ENCODE measurements at regions not wholly inside any gene's neighbourhood (a gene's known extent, or its start where the extent isn't known, plus 50 kb on each side); places are given as distances from the start of the nearest gene placed in this dataset.

DNA sequence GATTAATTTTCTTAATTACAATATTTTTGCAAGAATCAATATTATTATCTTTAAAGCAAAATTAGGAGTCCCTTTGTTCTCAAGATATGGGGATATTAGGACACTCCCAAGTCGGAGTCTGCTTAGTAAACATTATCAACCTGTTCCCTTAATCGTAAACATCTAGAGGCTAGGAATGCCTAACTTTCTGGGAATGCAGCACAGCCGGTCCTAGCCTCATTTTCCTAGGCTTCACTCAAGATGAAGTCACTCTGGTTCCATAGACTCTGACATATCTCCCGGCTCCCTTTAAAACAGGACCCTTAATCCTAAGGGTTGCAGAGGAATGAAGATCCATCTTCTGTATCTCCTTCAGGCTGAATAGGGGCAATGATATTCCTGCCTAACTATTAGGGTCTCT is 367.6 kb downstream of the GPM6A start:
- Histone ChIP-seq H3K4me1 (ENCODE audit: control insufficient read depth, insufficient read depth, low read length, poor library complexity, severe bottlenecking) (no peaks in the 10 kb centered on the region), H3K9me3 (ENCODE audit: control insufficient read depth in 2 of 2, low read length in 2 of 2) (no peaks in the 10 kb centered on the region), H3K27me3 (ENCODE audit: control insufficient read depth, insufficient read depth, low read length) (no peaks in the 10 kb centered on the region), H3K27ac (ENCODE audit: insufficient read depth, low read length, poor library complexity, severe bottlenecking) (no peak overlapping the region), H3K36me3 (ENCODE audit: control insufficient read depth, insufficient read depth, low read length) (no peaks in the 10 kb centered on the region), H3K4me3 (ENCODE audit: low read depth, low read length) (no peak overlapping the region)
- no peaks in the 10 kb centered on the region for H3K27me3 Mint-ChIP-seq
- peaks cover 0 to 7% (median 3%) of the 10 kb centered on the region in 7 donors for H3K9me3 Mint-ChIP-seq
- DNase-seq (no peak), ATAC-seq (ENCODE audit: low read depth in 2 of 2) (no peak)
- no peak overlapping the region for H3K27ac Mint-ChIP-seq
- H3K4me3 Mint-ChIP-seq: no peak overlapping the region
- H3K36me3 Mint-ChIP-seq: no peaks in the 10 kb centered on the region
- H3K4me1 Mint-ChIP-seq: no peaks in the 10 kb centered on the region

DNA sequence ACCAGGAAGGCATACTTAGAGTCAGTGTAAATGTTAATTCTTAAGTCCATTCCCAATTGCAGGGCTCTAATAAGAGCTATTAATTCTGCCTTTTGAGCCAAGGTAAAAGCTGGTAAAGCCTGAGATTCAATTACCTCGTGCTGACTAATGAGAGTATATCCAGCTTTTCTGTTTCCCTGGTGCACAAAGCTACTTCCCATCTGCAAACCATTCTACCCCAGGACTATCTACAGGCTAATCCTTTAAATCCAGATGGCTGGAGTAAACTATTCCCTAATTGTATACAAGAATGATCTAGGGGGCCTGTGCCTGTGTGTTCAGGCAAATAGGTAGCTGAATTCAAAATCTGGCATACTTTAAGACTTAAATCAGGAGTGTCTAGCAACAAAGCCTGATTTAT is 365.0 kb downstream of the GPM6A start:
- no peak overlapping the region for H3K4me3 Mint-ChIP-seq
- H3K9me3 Mint-ChIP-seq: peaks cover 0 to 11% (median 3%) of the 10 kb centered on the region in 7 donors
- no peaks in the 10 kb centered on the region for H3K4me1 ChIP-seq (ENCODE audit: control insufficient read depth, insufficient read depth, low read length, poor library complexity, severe bottlenecking)
- DNase-seq: no peak
- H3K36me3 Mint-ChIP-seq: no peaks in the 10 kb centered on the region
- no peak overlapping the region for H3K27ac Mint-ChIP-seq
- H3K27me3 Mint-ChIP-seq: no peaks in the 10 kb centered on the region
- H3K27ac ChIP-seq (ENCODE audit: insufficient read depth, low read length, poor library complexity, severe bottlenecking): no peak overlapping the region
- H3K9me3 ChIP-seq (ENCODE audit: control insufficient read depth in 2 of 2, low read length in 2 of 2): no peaks in the 10 kb centered on the region
- H3K27me3 ChIP-seq (ENCODE audit: control insufficient read depth, insufficient read depth, low read length): no peaks in the 10 kb centered on the region
- no peaks in the 10 kb centered on the region for H3K4me1 Mint-ChIP-seq
- no peak overlapping the region for H3K4me3 ChIP-seq (ENCODE audit: low read depth, low read length)
- H3K36me3 ChIP-seq (ENCODE audit: control insufficient read depth, insufficient read depth, low read length): no peaks in the 10 kb centered on the region
- ATAC-seq (ENCODE audit: low read depth in 2 of 2): no peak

- H3K4me1 ChIP-seq (ENCODE audit: control insufficient read depth, insufficient read depth, low read length, poor library complexity, severe bottlenecking): no peaks in the 10 kb centered on the region
- Mint-ChIP-seq H3K27me3 (no peaks in the 10 kb centered on the region), H3K27ac (no peak overlapping the region), H3K4me1 (no peaks in the 10 kb centered on the region), H3K36me3 (no peaks in the 10 kb centered on the region), H3K4me3 (no peak overlapping the region), H3K9me3 (peaks cover 0 to 17% (median 1%) of the 10 kb centered on the region in 7 donors)
- H3K36me3 ChIP-seq (ENCODE audit: control insufficient read depth, insufficient read depth, low read length): no peaks in the 10 kb centered on the region
- H3K9me3 ChIP-seq (ENCODE audit: control insufficient read depth in 2 of 2, low read length in 2 of 2): no peaks in the 10 kb centered on the region
- ATAC-seq (ENCODE audit: low read depth in 2 of 2): no peak
- no peak overlapping the region for H3K4me3 ChIP-seq (ENCODE audit: low read depth, low read length)
- no peak overlapping the region for H3K27ac ChIP-seq (ENCODE audit: insufficient read depth, low read length, poor library complexity, severe bottlenecking)
- H3K27me3 ChIP-seq (ENCODE audit: control insufficient read depth, insufficient read depth, low read length): no peaks in the 10 kb centered on the region
- DNase-seq: no peak
Observed at GRCh38 chr4:175450446-175450845, 361.6 kb downstream of the GPM6A start.

GRCh38 chr4:175451238-175451965 is 360.7 kb downstream of the GPM6A start:
- Histone ChIP-seq H3K27me3 (ENCODE audit: control insufficient read depth, insufficient read depth, low read length) (no peaks in the 10 kb centered on the region), H3K27ac (ENCODE audit: insufficient read depth, low read length, poor library complexity, severe bottlenecking) (no peak overlapping the region), H3K9me3 (ENCODE audit: control insufficient read depth in 2 of 2, low read length in 2 of 2) (no peaks in the 10 kb centered on the region), H3K36me3 (ENCODE audit: control insufficient read depth, insufficient read depth, low read length) (no peaks in the 10 kb centered on the region), H3K4me1 (ENCODE audit: control insufficient read depth, insufficient read depth, low read length, poor library complexity, severe bottlenecking) (no peaks in the 10 kb centered on the region), H3K4me3 (ENCODE audit: low read depth, low read length) (no peak overlapping the region)
- Mint-ChIP-seq H3K4me3 (no peak overlapping the region), H3K36me3 (no peaks in the 10 kb centered on the region), H3K27me3 (no peaks in the 10 kb centered on the region), H3K9me3 (peaks cover 0 to 17% (median 3%) of the 10 kb centered on the region in 7 donors), H3K4me1 (no peaks in the 10 kb centered on the region), H3K27ac (no peak overlapping the region)
- DNase-seq: no peak
- ATAC-seq (ENCODE audit: low read depth in 2 of 2): no peak

GRCh38 chr4:175453456-175453855 is 358.6 kb downstream of the GPM6A start:
- no peak overlapping the region for H3K27ac Mint-ChIP-seq

GRCh38 chr4:175456131-175456530 is 355.9 kb downstream of the GPM6A start:
- H3K4me1 ChIP-seq (ENCODE audit: control insufficient read depth, insufficient read depth, low read length, poor library complexity, severe bottlenecking): no peaks in the 10 kb centered on the region
- Mint-ChIP-seq H3K4me1 (no peaks in the 10 kb centered on the region), H3K36me3 (no peaks in the 10 kb centered on the region), H3K27me3 (no peaks in the 10 kb centered on the region), H3K9me3 (peaks cover 0 to 15% (median 5%) of the 10 kb centered on the region in 7 donors), H3K27ac (no peak overlapping the region), H3K4me3 (no peak overlapping the region)
- no peak overlapping the region for H3K4me3 ChIP-seq (ENCODE audit: low read depth, low read length)
- H3K36me3 ChIP-seq (ENCODE audit: control insufficient read depth, insufficient read depth, low read length): no peaks in the 10 kb centered on the region
- H3K27ac ChIP-seq (ENCODE audit: insufficient read depth, low read length, poor library complexity, severe bottlenecking): no peak overlapping the region
- no peaks in the 10 kb centered on the region for H3K27me3 ChIP-seq (ENCODE audit: control insufficient read depth, insufficient read depth, low read length)
- DNase-seq (no peak), ATAC-seq (ENCODE audit: low read depth in 2 of 2) (no peak)
- H3K9me3 ChIP-seq (ENCODE audit: control insufficient read depth in 2 of 2, low read length in 2 of 2): no peaks in the 10 kb centered on the region

More at GRCh38 chr4:175453456-175453855, 358.6 kb downstream of the GPM6A start:
- no peaks in the 10 kb centered on the region for H3K36me3 Mint-ChIP-seq
- Histone ChIP-seq H3K27me3 (ENCODE audit: control insufficient read depth, insufficient read depth, low read length) (no peaks in the 10 kb centered on the region), H3K36me3 (ENCODE audit: control insufficient read depth, insufficient read depth, low read length) (no peaks in the 10 kb centered on the region), H3K9me3 (ENCODE audit: control insufficient read depth in 2 of 2, low read length in 2 of 2) (no peaks in the 10 kb centered on the region), H3K4me3 (ENCODE audit: low read depth, low read length) (no peak overlapping the region), H3K4me1 (ENCODE audit: control insufficient read depth, insufficient read depth, low read length, poor library complexity, severe bottlenecking) (no peaks in the 10 kb centered on the region), H3K27ac (ENCODE audit: insufficient read depth, low read length, poor library complexity, severe bottlenecking) (no peak overlapping the region)
- ATAC-seq (ENCODE audit: low read depth in 2 of 2) (no peak), DNase-seq (no peak)
- peaks cover 0 to 17% (median 3%) of the 10 kb centered on the region in 7 donors for H3K9me3 Mint-ChIP-seq
- H3K4me1 Mint-ChIP-seq: no peaks in the 10 kb centered on the region
- H3K4me3 Mint-ChIP-seq: no peak overlapping the region
- H3K27me3 Mint-ChIP-seq: no peaks in the 10 kb centered on the region

DNA sequence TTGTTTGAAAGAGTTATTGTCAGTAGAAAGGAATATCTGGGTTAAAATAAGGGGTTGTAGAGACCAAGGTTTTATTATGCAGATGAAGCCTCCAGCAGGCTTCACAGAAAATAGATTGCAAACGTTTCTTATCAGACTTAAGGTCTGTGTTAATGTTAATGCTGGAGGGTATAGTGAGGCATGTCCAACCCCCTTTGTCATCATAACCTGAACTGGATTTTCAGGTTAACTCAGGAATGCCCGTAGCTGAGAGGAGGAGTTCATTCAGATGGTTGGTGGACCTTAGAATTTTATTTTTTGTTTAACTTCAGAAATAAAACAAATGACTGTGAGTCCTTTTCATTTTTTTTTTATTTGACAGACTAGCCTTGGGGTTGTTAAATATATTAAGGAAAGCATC is 354.1 kb downstream of the GPM6A start:
- no peaks in the 10 kb centered on the region for H3K27me3 Mint-ChIP-seq
- H3K9me3 Mint-ChIP-seq: peaks cover 0 to 12% (median 5%) of the 10 kb centered on the region in 7 donors
- H3K36me3 Mint-ChIP-seq: no peaks in the 10 kb centered on the region
- ATAC-seq (ENCODE audit: low read depth in 2 of 2) (no peak), DNase-seq (no peak)
- H3K27ac Mint-ChIP-seq: no peak overlapping the region
- no peaks in the 10 kb centered on the region for H3K36me3 ChIP-seq (ENCODE audit: control insufficient read depth, insufficient read depth, low read length)
- no peaks in the 10 kb centered on the region for H3K4me1 ChIP-seq (ENCODE audit: control insufficient read depth, insufficient read depth, low read length, poor library complexity, severe bottlenecking)
- H3K27ac ChIP-seq (ENCODE audit: insufficient read depth, low read length, poor library complexity, severe bottlenecking): no peak overlapping the region
- H3K4me3 ChIP-seq (ENCODE audit: low read depth, low read length): no peak overlapping the region
- no peak overlapping the region for H3K4me3 Mint-ChIP-seq
- H3K4me1 Mint-ChIP-seq: no peaks in the 10 kb centered on the region
- H3K27me3 ChIP-seq (ENCODE audit: control insufficient read depth, insufficient read depth, low read length): no peaks in the 10 kb centered on the region
- no peaks in the 10 kb centered on the region for H3K9me3 ChIP-seq (ENCODE audit: control insufficient read depth in 2 of 2, low read length in 2 of 2)

- peaks cover 0 to 12% (median 5%) of the 10 kb centered on the region in 7 donors for H3K9me3 Mint-ChIP-seq
Observed at GRCh38 chr4:175459571-175459970, 352.5 kb downstream of the GPM6A start.

More at GRCh38 chr4:175459571-175459970, 352.5 kb downstream of the GPM6A start:
- no peaks in the 10 kb centered on the region for H3K27me3 Mint-ChIP-seq
- no peak overlapping the region for H3K27ac Mint-ChIP-seq
- H3K9me3 ChIP-seq (ENCODE audit: control insufficient read depth in 2 of 2, low read length in 2 of 2): no peaks in the 10 kb centered on the region
- DNase-seq: no peak
- no peaks in the 10 kb centered on the region for H3K4me1 ChIP-seq (ENCODE audit: control insufficient read depth, insufficient read depth, low read length, poor library complexity, severe bottlenecking)
- no peaks in the 10 kb centered on the region for H3K4me1 Mint-ChIP-seq
- H3K36me3 Mint-ChIP-seq: no peaks in the 10 kb centered on the region
- H3K36me3 ChIP-seq (ENCODE audit: control insufficient read depth, insufficient read depth, low read length): no peaks in the 10 kb centered on the region
- no peaks in the 10 kb centered on the region for H3K27me3 ChIP-seq (ENCODE audit: control insufficient read depth, insufficient read depth, low read length)
- no peak overlapping the region for H3K4me3 Mint-ChIP-seq
- H3K4me3 ChIP-seq (ENCODE audit: low read depth, low read length): no peak overlapping the region
- no peak overlapping the region for H3K27ac ChIP-seq (ENCODE audit: insufficient read depth, low read length, poor library complexity, severe bottlenecking)
- no peak for ATAC-seq (ENCODE audit: low read depth in 2 of 2)

Measured in CD4-positive, CD25-positive, alpha-beta regulatory T cell (primary cell).